HG03457 (cell line): ENCODE measurements at regions not wholly inside any gene's neighbourhood (a gene's known extent, or its start where the extent isn't known, plus 50 kb on each side); places are given as distances from the start of the nearest gene placed in this dataset.
"Not testable (repeated sequence)": the region's sequence is repeated elsewhere in the genome, so short reads cannot be mapped to it uniquely, and the experiment has no call there.

Source experiments
- ATAC-seq: cut with Tn5 transposase; IDR thresholded peaks from one replicate; pipeline ENCODE4 v1.9.1; 2021; ENCODE audit warnings: moderate number of reproducible peaks; ENCODE audit not compliant: unreplicated experiment

DNA sequence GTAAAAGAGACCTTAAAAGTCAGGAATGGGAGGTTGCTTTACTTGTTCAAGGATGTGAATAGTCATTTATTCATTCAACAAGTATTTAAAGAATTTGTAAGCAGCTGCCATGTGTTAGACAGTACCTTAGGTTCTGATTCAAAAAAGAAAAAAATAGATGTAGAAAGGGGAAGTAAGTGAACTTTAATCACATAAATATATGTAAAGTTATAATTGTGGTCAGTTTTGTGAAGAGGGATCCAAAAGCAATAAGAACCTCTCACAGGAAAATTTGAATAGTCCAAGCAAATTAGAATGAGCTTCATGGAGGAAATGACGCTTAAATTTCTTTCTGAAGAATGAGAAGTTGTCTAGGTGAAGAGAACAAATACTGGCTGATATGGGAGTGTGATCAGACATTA, 596.1 kb upstream of the CITED2 start:
- no peak for ATAC-seq

DNA sequence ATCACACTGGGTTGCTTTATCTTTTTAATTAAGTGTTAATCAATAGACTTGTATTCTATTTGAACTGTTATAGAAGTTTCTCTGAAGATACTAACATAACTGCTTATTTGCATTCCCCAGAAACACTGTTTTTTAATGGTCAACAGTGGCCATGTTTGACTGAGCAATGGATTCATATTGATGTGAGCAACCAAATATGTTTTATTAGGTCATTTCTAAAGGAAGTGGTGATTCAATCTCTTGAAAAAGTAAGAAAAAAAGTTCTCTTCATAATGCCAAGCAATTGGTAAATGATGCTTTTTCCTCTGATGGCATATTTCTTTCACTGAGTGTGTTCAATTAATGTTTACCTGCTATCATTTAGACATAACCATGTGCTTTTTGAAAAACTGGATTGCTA, 593.0 kb upstream of the CITED2 start:
- ATAC-seq, result no peak

GRCh38 chr6:139965393-139965792, 590.9 kb upstream of the CITED2 start:
- no peak for ATAC-seq

- no peak for ATAC-seq
Observed at GRCh38 chr6:139964737-139965136, 590.3 kb upstream of the CITED2 start.

GRCh38 chr6:139962654-139963347, 588.4 kb upstream of the CITED2 start:
- no peak for ATAC-seq

GRCh38 chr6:139961190-139961589, 586.7 kb upstream of the CITED2 start:
- no peak for ATAC-seq

- ATAC-seq, result no peak
Observed at GRCh38 chr6:139960671-139961070, 586.2 kb upstream of the CITED2 start.

DNA sequence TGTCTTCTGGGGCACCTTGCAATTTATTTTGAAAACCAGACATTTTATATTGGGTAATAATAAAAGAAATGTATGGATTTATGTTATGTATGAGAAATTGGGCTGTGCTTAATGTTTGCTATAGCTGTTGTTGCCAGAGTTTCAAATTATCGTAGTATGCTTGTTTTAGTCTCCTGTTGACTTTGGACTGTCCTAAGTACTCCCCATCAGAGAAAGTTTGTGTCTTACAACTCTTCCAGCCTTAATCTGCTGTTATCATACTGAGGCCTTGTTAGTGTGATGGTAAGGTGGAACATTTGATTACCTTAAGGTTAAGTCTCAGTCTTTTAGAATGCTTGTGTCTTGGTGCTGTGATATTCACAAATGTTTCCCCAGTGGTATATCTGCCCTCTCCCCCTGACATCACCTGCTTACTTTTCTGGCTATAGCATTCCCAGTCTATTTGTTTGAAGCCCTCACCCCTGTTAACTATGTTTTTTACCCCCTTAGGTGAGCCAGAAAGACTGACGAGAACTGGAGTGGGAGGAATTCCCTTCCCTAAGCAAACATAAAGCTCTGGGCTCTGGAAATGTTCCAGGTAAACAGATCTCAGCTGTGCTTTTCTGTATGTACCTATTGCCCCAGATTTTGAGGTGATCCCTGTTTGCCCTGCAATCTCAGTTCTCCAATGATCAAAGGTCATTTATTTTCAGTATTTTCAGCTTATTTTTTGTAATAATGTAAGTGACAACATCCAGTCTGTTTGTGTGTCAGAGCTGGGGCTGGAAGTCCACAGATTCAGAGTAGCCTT, 581.1 kb upstream of the CITED2 start:
- no peak for ATAC-seq

DNA sequence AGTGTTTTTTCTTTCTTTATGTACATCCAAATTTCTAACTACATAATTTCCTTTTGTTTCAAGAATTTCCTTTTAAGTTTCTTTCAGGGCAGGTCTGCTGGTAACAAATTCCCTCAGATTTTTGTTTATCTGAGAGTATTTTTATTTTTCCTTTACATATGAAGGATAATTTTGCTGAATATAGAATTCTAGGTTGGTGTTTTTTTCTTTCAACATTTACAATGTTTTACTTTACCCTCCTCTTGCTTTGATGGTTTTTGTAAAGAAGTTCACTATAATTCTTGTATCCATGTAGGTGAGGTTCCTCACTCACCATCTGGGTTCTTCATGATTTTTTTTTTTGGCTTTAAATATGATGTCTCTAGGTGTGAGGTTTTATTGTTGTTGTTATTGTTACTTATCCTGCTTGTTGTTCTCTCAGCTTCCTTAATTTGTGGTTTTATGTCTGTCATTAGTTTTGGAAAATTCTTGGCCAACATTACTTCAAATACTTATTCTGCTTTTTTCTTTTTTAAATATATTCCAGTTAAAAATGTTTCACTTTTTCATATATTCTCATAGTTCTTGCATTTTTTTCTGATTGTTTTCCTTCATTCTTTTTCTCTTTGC, 580.1 kb upstream of the CITED2 start:
- ATAC-seq, result no peak

- not testable (repeated sequence) for ATAC-seq
Observed at GRCh38 chr6:139953780-139954179, 579.3 kb upstream of the CITED2 start.

GRCh38 chr6:139951172-139951571, 576.7 kb upstream of the CITED2 start:
- no peak for ATAC-seq

GRCh38 chr6:139944976-139945375, 570.5 kb upstream of the CITED2 start:
- no peak for ATAC-seq

GRCh38 chr6:139944131-139944530, 569.7 kb upstream of the CITED2 start:
- ATAC-seq, result no peak

GRCh38 chr6:139943391-139943790, 568.9 kb upstream of the CITED2 start:
- ATAC-seq, result no peak

DNA sequence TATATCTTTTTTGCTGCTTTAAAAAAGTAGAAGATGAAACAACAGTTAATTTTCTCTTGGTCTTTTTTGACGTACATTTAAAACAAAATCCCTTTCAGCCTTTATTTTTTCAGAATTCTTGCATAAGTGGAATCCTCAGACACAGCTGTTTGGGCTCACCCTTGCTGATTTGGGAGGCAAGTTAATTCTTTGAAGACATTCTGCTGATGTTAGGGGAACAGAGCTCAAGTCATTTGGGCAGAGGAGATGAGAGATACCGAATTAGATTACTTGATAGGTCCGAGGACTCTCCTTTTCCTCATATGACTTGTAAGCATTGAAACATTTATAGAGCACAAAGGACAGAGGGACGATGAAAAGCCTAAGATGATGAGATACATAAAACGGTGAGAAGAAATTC, 567.9 kb upstream of the CITED2 start:
- ATAC-seq, result no peak

GRCh38 chr6:139941826-139942225, 567.4 kb upstream of the CITED2 start:
- ATAC-seq, result no peak

- peak; percentile 89 for ATAC-seq
Observed at GRCh38 chr6:139940741-139941729, 566.6 kb upstream of the CITED2 start.

GRCh38 chr6:139939189-139939979, 564.9 kb upstream of the CITED2 start:
- ATAC-seq, result no peak

- ATAC-seq, result no peak
Observed at GRCh38 chr6:139932671-139933070, 558.2 kb upstream of the CITED2 start.

GRCh38 chr6:139931747-139932146, 557.3 kb upstream of the CITED2 start:
- ATAC-seq, result no peak
